ENCODE measurements at regions not wholly inside any gene's neighbourhood (a gene's known extent, or its start where the extent isn't known, plus 50 kb on each side); places are given as distances from the start of the nearest gene placed in this dataset.

GRCh38 chr2:194182888-194183287 is 1474.1 kb upstream of the SLC39A10 start:
- POLR2A ChIA-PET = no interaction called here
- dilution Hi-C loops (cut with MboI; ENCODE audit: extremely low pct_ligation_motif_present, low sequenced_read_pairs) = no loop called here

More at GRCh38 chr2:194182888-194183287, 1474.1 kb upstream of the SLC39A10 start:
- no peak overlapping the region for H3K27ac ChIP-seq (ENCODE audit: insufficient read depth, low read depth, low read length)
- H3K9ac ChIP-seq (replicated peaks; ENCODE audit: extremely low read depth, insufficient read depth, low read length) = no peak overlapping the region
- no peaks in the 10 kb centered on the region for H3K79me2 ChIP-seq (ENCODE audit: control insufficient read depth, insufficient read depth, low read length)
- H3K4me3 ChIP-seq (replicated peaks in 1 of 3; ENCODE audit: insufficient read depth in 1 of 3, low read depth in 1 of 3, low read length in 3 of 3) = no peak overlapping the region
- no TSS peak for BruUV-seq (replicated peaks)
- no peak overlapping the region for H2AFZ ChIP-seq (ENCODE audit: low read depth, low read length)
- no peaks in the 10 kb centered on the region for H3K9me1 ChIP-seq (replicated peaks; ENCODE audit: control insufficient read depth, extremely low read depth, insufficient read depth, low read length)
- CTCF ChIA-PET = no interaction called here
- H3K36me3 ChIP-seq (ENCODE audit: control insufficient read depth in 2 of 2, extremely low read depth in 1 of 2, insufficient read depth in 2 of 2, low read length in 2 of 2) = no peaks in the 10 kb centered on the region
- no peaks in the 10 kb centered on the region for H3K27me3 ChIP-seq (ENCODE audit: control insufficient read depth in 2 of 2, insufficient read depth in 2 of 2, low read length in 2 of 2)
- DNase-seq (ENCODE audit: low read depth, low spot score) = no peak
- TF ChIP-seq EZH2 (IDR thresholded peaks at IDR 0.05; ENCODE audit: borderline replicate concordance, low read depth, low read length, severe bottlenecking) (no peak), POLR2AphosphoS5 (IDR thresholded peaks at IDR 0.05; ENCODE audit: insufficient read depth, low read depth, low read length) (no peak), FOS (IDR thresholded peaks at IDR 0.05; ENCODE audit: borderline replicate concordance, insufficient read depth, low read length) (no peak), JUN (IDR thresholded peaks at IDR 0.05; ENCODE audit: borderline replicate concordance, insufficient read depth, insufficient read length, low read depth) (no peak), POLR2A (IDR thresholded peaks at IDR 0.05; ENCODE audit: low read depth, low read length) (no peak), GATA2 (IDR thresholded peaks at IDR 0.05; ENCODE audit: insufficient read depth, insufficient read length, low read depth, low read length) (no peak), MYC (IDR thresholded peaks at IDR 0.05; ENCODE audit: low read depth, low read length) (no peak), CTCF (IDR thresholded peaks at IDR 0.05; ENCODE audit: extremely low read depth in 1 of 2, insufficient read depth in 1 of 2, low read depth in 1 of 2, low read length in 2 of 2) (no peak)
- TF ChIP-seq, protein P1, sequence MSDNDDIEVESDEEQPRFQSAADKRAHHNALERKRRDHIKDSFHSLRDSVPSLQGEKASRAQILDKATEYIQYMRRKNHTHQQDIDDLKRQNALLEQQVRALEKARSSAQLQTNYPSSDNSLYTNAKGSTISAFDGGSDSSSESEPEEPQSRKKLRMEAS (IDR thresholded peaks at IDR 0.05; ENCODE audit: insufficient read depth, insufficient read length) = no peak
- no peaks in the 10 kb centered on the region for H4K20me1 ChIP-seq (replicated peaks; ENCODE audit: control insufficient read depth, extremely low read depth, insufficient read depth, low read length)
- H3K4me2 ChIP-seq (ENCODE audit: insufficient read depth, low read length) = no peak overlapping the region
- H3K4me1 ChIP-seq (ENCODE audit: control insufficient read depth, extremely low read depth, insufficient read depth, low read length) = no peaks in the 10 kb centered on the region
- FAIRE-seq = no peak
- no peaks in the 10 kb centered on the region for H3K9me3 ChIP-seq (replicated peaks; ENCODE audit: control insufficient read depth, insufficient read depth, low read length)
- intact Hi-C loops (cut with micrococcal nuclease) = no loop called here

Measured in endothelial cell of umbilical vein (primary cell).